ENCODE measurements at regions not wholly inside any gene's neighbourhood (a gene's known extent, or its start where the extent isn't known, plus 50 kb on each side); places are given as distances from the start of the nearest gene placed in this dataset.

GRCh38 chr10:47167591-47167990, 132.4 kb upstream of the GDF10 start:
- H3K4me3 ChIP-seq = no peak overlapping the region
- no peaks in the 10 kb centered on the region for H3K27me3 ChIP-seq
- H3K9me3 ChIP-seq (ENCODE audit: low read depth) = no peaks in the 10 kb centered on the region
- no peaks in the 10 kb centered on the region for H3K36me3 ChIP-seq
- TF ChIP-seq CTCF (IDR thresholded peaks at IDR 0.05; ENCODE audit: low read depth, low read length) = no peak
- H3K27ac ChIP-seq = no peak overlapping the region
- H3K4me1 ChIP-seq (ENCODE audit: low read depth) = no peaks in the 10 kb centered on the region
- DNase-seq (ENCODE audit: low read depth in 1 of 2, low spot score in 1 of 2) = no peak

GRCh38 chr10:47169581-47169980, 130.4 kb upstream of the GDF10 start:
- TF ChIP-seq CTCF (IDR thresholded peaks at IDR 0.05; ENCODE audit: low read depth, low read length) = no peak
- Histone ChIP-seq H3K27me3 (no peaks in the 10 kb centered on the region), H3K9me3 (ENCODE audit: low read depth) (no peaks in the 10 kb centered on the region), H3K4me1 (ENCODE audit: low read depth) (no peaks in the 10 kb centered on the region), H3K36me3 (no peaks in the 10 kb centered on the region), H3K4me3 (no peak overlapping the region), H3K27ac (no peak overlapping the region)
- peak in 1 of 2 donors; percentile 38 for DNase-seq (ENCODE audit: low read depth in 1 of 2, low spot score in 1 of 2)

DNA sequence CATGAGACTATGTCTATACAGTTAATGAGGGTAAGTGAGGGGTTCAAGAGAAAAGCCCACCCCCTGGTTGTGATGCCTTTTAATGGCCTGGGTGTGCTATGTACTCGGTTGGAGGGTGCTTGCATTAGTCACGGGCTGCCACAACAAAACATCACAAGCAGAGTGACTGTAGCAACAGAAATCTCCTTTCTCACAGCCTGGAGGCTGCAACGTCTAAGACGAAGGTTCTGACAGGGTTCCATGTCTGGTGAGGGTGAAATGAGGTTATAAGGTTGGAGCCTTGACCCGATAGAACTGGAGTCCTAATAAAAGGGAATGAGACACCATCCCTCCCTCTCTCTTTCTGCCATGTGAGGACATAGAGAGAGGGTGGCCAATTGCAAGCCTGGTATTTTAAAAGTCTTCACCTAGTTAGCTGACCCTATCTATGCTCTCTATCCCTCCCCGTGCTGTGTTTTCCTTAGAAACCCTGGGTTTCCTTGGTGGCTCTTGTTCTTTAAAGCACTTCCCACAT, 126.0 kb upstream of the GDF10 start:
- Histone ChIP-seq H3K9me3 (ENCODE audit: low read depth) (no peaks in the 10 kb centered on the region), H3K27ac (no peak overlapping the region), H3K27me3 (no peaks in the 10 kb centered on the region), H3K4me3 (no peak overlapping the region), H3K4me1 (ENCODE audit: low read depth) (peaks cover 7% of the 10 kb centered on the region), H3K36me3 (no peaks in the 10 kb centered on the region)
- DNase-seq (ENCODE audit: low read depth in 1 of 2, low spot score in 1 of 2) = no peak
- no peak for TF ChIP-seq CTCF (IDR thresholded peaks at IDR 0.05; ENCODE audit: low read depth, low read length)

- no peak overlapping the region for H3K4me3 ChIP-seq
- no peaks in the 10 kb centered on the region for H3K9me3 ChIP-seq (ENCODE audit: low read depth)
- no peaks in the 10 kb centered on the region for H3K36me3 ChIP-seq
- no peak overlapping the region for H3K27ac ChIP-seq
- no peak for DNase-seq (ENCODE audit: low read depth in 1 of 2, low spot score in 1 of 2)
- H3K27me3 ChIP-seq = no peaks in the 10 kb centered on the region
- peaks cover 7% of the 10 kb centered on the region for H3K4me1 ChIP-seq (ENCODE audit: low read depth)
- TF ChIP-seq CTCF (IDR thresholded peaks at IDR 0.05; ENCODE audit: low read depth, low read length) = no peak
Measured at GRCh38 chr10:47175181-47176123, 124.5 kb upstream of the GDF10 start.

DNA sequence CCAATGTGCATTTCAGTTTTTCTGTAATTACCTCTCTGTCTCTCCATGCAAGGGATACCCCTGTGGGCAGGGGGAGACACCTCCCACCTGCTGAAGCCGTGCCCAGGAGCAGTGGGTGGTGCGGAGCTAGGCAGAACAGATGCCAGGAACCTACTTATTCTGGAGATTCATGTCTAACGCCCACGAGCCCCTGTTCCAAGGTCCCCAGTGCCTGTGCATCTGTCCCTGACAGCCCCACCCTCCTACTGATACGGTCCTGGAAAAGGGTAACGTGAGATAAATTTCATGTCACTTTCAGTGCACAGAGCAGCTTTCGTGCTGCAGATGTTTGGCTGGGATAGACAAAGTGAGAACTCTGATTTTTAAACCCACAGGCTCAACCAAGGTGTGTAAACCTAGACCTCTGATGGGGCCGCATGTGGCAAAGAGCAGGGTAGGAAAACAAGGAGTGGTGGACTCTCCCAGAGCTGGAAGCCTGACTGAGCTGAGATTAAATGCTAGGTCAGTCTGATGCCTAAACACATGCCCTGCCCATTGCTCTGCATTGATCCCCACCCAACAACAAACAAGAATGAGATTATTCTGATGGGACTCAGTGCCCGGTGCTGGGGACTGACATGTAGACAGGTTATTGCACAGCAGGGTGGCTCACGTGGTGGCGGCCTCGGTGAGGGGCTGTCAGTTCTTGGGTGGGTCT, 123.6 kb upstream of the GDF10 start:
- DNase-seq (ENCODE audit: low read depth in 1 of 2, low spot score in 1 of 2) = no peak
- TF ChIP-seq CTCF (IDR thresholded peaks at IDR 0.05; ENCODE audit: low read depth, low read length) = no peak
- no peaks in the 10 kb centered on the region for H3K27me3 ChIP-seq

More for the DNA sequence above, 123.6 kb upstream of the GDF10 start:
- no peak overlapping the region for H3K4me3 ChIP-seq
- H3K4me1 ChIP-seq (ENCODE audit: low read depth) = peaks cover 7% of the 10 kb centered on the region
- H3K36me3 ChIP-seq = no peaks in the 10 kb centered on the region
- no peak overlapping the region for H3K27ac ChIP-seq
- H3K9me3 ChIP-seq (ENCODE audit: low read depth) = no peaks in the 10 kb centered on the region
